CD4-positive, alpha-beta T cell treated with Interleukin-21 for 1 hour (primary cell): ENCODE measurements at regions not wholly inside any gene's neighbourhood (a gene's known extent, or its start where the extent isn't known, plus 50 kb on each side); places are given as distances from the start of the nearest gene placed in this dataset.

ENCODE experiments used
- DNase-seq: peaks from one replicate; pipeline ENCODE4 v3.0.0-alpha.2; 2020

- no peak for DNase-seq
These were observed 91.2 kb upstream of the STARD3NL start for GRCh38 chr7:38086857-38087256.

- no peak for DNase-seq
These were observed 75.5 kb upstream of the STARD3NL start for GRCh38 chr7:38102507-38102906.

GRCh38 chr7:38105874-38106483 is 72.1 kb upstream of the STARD3NL start:
- peak; percentile 62 for DNase-seq

DNA sequence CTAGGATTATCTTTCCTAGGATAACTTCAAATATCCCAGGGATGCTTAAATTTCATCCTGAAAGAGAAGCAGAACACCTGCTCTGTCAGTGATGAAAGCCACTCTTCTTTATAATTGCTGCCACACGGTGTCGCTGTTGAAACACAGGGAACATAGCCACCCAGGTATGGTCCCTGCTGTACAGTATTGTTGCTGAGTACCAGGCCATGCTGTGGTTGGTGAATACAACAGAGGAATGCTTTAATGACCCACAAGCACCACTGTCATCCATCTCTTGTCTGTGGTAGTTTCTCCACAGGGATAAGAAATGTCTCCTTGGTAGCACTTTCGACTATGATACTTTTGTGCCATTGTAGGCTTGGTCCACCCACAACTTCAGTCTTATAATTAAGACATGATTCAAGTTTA is 70.6 kb upstream of the STARD3NL start:
- DNase-seq, result peak; percentile 75

GRCh38 chr7:38112075-38112474 is 66.0 kb upstream of the STARD3NL start:
- DNase-seq, result no peak

DNA sequence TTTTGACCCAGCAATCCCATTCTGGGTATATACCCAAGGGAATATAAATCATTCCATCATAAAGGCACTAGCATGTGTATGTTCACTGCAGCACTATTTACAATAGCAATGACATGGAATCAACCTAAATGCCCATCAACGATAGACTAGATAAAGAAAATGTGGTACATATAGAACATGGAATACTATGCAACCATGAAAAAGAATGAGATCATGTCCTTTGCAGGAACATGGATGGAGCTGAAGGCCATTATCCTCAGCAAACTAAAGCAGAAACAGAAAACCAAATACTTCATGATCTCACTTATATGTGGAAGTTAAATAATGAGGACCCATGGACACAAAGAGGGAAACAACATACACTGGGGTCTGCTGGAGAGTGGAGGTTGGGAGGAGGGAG is 58.0 kb upstream of the STARD3NL start:
- DNase-seq, result no peak

DNA sequence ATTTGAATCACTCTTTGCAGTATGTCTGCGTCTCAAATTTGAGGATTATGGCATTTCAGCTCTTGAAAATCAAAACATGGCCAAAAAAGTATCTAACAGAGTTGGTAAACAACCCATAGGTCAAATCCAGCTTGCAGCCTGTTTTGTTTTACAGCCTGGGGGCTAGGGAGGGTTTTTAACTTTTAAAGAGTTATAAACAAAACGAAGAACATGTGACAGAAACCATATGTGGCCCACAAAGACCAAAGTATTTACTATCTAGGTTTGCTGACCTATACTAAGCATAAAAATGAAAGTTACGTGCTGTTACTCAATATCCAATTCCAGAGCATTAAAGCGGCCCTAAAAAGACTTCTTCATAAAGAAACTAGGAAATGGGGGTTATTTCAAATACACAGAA is 55.5 kb upstream of the STARD3NL start:
- no peak for DNase-seq

GRCh38 chr7:38123494-38123893 is 54.6 kb upstream of the STARD3NL start:
- DNase-seq, result no peak

- DNase-seq, result no peak
These were observed 50.5 kb upstream of the STARD3NL start for GRCh38 chr7:38127216-38128207.
